Brain microvascular endothelial cell (primary cell): ENCODE measurements at regions not wholly inside any gene's neighbourhood (a gene's known extent, or its start where the extent isn't known, plus 50 kb on each side); places are given as distances from the start of the nearest gene placed in this dataset.
"Not testable (repeated sequence)": the region's sequence is repeated elsewhere in the genome, so short reads cannot be mapped to it uniquely, and the experiment has no call there.

ENCODE experiments used
- DNase-seq: peaks from one replicate; pipeline ENCODE4 v3.0.0-alpha.2; 2020
- H3K27ac ChIP-seq: fragments of 250-450 bp; sonication (Bioruptor Pico); 2 replicates; pipeline ENCODE4 v1.5.1; 2020; ENCODE audit warnings: mild to moderate bottlenecking, moderate library complexity
- H3K27me3 ChIP-seq: fragments of 250-450 bp; sonication (Bioruptor Pico); replicated peaks from 2 replicates; pipeline ENCODE4 v1.5.1; 2020; ENCODE audit warnings: mild to moderate bottlenecking
- H3K36me3 ChIP-seq: fragments of 250-450 bp; sonication (Bioruptor Pico); replicated peaks from 2 replicates; pipeline ENCODE4 v1.5.1; 2020; ENCODE audit warnings: mild to moderate bottlenecking
- H3K4me3 ChIP-seq: 2 replicates; pipeline ENCODE4 v1.5.1; 2011; ENCODE audit warnings: low read depth, mild to moderate bottlenecking, control low read depth, low read length, moderate library complexity
- CTCF ChIP-seq: IDR thresholded peaks from 2 replicates; pipeline ENCODE4 v1.5.1; 2011; ENCODE audit warnings: low read depth, mild to moderate bottlenecking, moderate library complexity, low read length, control low read depth, inconsistent platforms; ENCODE audit errors: missing control alignments
- in situ Hi-C: cut with HindIII; loops from 2 replicates; pipeline ENCODE4 v1.10.0; 2017; ENCODE audit warnings: low sequenced_read_pairs, low pct_ligation_motif_present

GRCh38 chr4:119962631-119963030, 104.0 kb downstream of the MAD2L1 start:
- H3K4me3 ChIP-seq = no peak overlapping the region
- DNase-seq = no peak
- in situ Hi-C loops = no loop called here
- H3K27ac ChIP-seq = no peak overlapping the region
- H3K27me3 ChIP-seq = no peaks in the 10 kb centered on the region
- no peak for TF ChIP-seq CTCF
- H3K36me3 ChIP-seq = no peaks in the 10 kb centered on the region

- Histone ChIP-seq H3K36me3 (no peaks in the 10 kb centered on the region), H3K27me3 (no peaks in the 10 kb centered on the region), H3K4me3 (no peak overlapping the region), H3K27ac (no peak overlapping the region)
- in situ Hi-C loops = no loop called here
- no peak for DNase-seq
- TF ChIP-seq CTCF = no peak
Measured at GRCh38 chr4:119958983-119959382, 107.7 kb downstream of the MAD2L1 start.

- Histone ChIP-seq H3K4me3 (no peak overlapping the region), H3K27ac (no peak overlapping the region), H3K36me3 (no peaks in the 10 kb centered on the region), H3K27me3 (no peaks in the 10 kb centered on the region)
- in situ Hi-C loops = no loop called here
- DNase-seq = peak; percentile 4
- TF ChIP-seq CTCF = no peak
Measured at GRCh38 chr4:119955256-119955655, 111.4 kb downstream of the MAD2L1 start.

GRCh38 chr4:119954487-119954886, 112.2 kb downstream of the MAD2L1 start:
- H3K27me3 ChIP-seq, in situ Hi-C loops, DNase-seq, H3K27ac ChIP-seq, H3K36me3 ChIP-seq, H3K4me3 ChIP-seq: not testable (repeated sequence)

- Histone ChIP-seq H3K27ac (no peak overlapping the region), H3K36me3 (no peaks in the 10 kb centered on the region), H3K27me3 (no peaks in the 10 kb centered on the region), H3K4me3 (no peak overlapping the region)
- no peak for DNase-seq
- no peak for TF ChIP-seq CTCF
- in situ Hi-C loops = no loop called here
Measured at GRCh38 chr4:119946359-119946758, 120.3 kb downstream of the MAD2L1 start.

GRCh38 chr4:119942806-119943205, 123.8 kb downstream of the MAD2L1 start:
- in situ Hi-C loops = no loop called here
- H3K27ac ChIP-seq = no peak overlapping the region
- TF ChIP-seq CTCF = no peak
- DNase-seq = no peak
- H3K27me3 ChIP-seq = no peaks in the 10 kb centered on the region
- no peaks in the 10 kb centered on the region for H3K36me3 ChIP-seq
- H3K4me3 ChIP-seq = no peak overlapping the region
